Adrenal gland (tissue), 9 donors: ENCODE measurements at regions not wholly inside any gene's neighbourhood (a gene's known extent, or its start where the extent isn't known, plus 50 kb on each side); places are given as distances from the start of the nearest gene placed in this dataset.

ENCODE experiments used
- DNase-seq, 7 donors: peaks; one replicate each; pipeline ENCODE4 v3.0.0-alpha.2; 2019 to 2020
- H3K27ac ChIP-seq, 5 donors: fragments of 200-600 bp; sonication (generic) in 4 of 5; 1 replicate in 3 of 5; 2 replicates in 2 of 5; pipeline versions ENCODE4 v1.5.1 to v1.8.0; 2016 to 2020; ENCODE audit warnings: mild to moderate bottlenecking in 1 of 5
- H3K27me3 ChIP-seq: fragments of 200-600 bp; 2 replicates; pipeline ENCODE4 v1.8.0; 2021
- H3K36me3 ChIP-seq, 2 donors: fragments of 200-600 bp; replicated peaks in 1 of 2; 1 replicate in 1 of 2; 2 replicates in 1 of 2; pipeline versions ENCODE4 v1.5.1 to v1.8.0; 2018 to 2022
- H3K4me1 ChIP-seq, 2 donors: fragments of 200-600 bp; replicated peaks in 1 of 2; 1 replicate in 1 of 2; 2 replicates in 1 of 2; pipeline versions ENCODE4 v1.5.1 to v1.8.0; 2018 to 2021
- H3K4me3 ChIP-seq, 4 donors: fragments of 200-600 bp; sonication (generic) in 3 of 4; one replicate each; pipeline ENCODE4 v1.5.1; 2016 to 2018
- H3K9me3 ChIP-seq, 3 donors: fragments of 200-600 bp; sonication (generic) in 1 of 3; replicated peaks in 1 of 3; 1 replicate in 2 of 3; 2 replicates in 1 of 3; pipeline versions ENCODE4 v1.5.1 to v1.8.0; 2016 to 2021
- CTCF ChIP-seq, 6 experiments: fragments of 450-650 bp in 4 of 6; fragments of 200-600 bp in 2 of 6; sonication (generic) in 1 of 6; IDR thresholded peaks; 1 replicate in 5 of 6; 2 replicates in 1 of 6; pipeline versions ENCODE4 v1.5.1 to v1.8.0; 2016 to 2021; ENCODE audit warnings: antibody characterized with exemption in 6 of 6, mild to moderate bottlenecking in 2 of 6, moderate library complexity in 1 of 6
- POLR2A ChIP-seq, 2 donors: fragments of 450-650 bp; IDR thresholded peaks; one replicate each; pipeline ENCODE4 v1.6.1; 2017; ENCODE audit warnings: antibody characterized with exemption in 2 of 2, mild to moderate bottlenecking in 2 of 2, moderate library complexity in 1 of 2
- WGBS, 4 donors: extraction: QIAGEN DNeasy Blood & Tissue Kit in 2 of 4; methylation state at CpG; one replicate each; pipeline versions ENCODE4 v1.1.5 to v1.1.7; 2013 to 2017; 5-methylcytosine and 5-hydroxymethylcytosine counted together
- intact Hi-C, 2 donors: fragments of 100-400 bp; cut with DNase I; formaldehyde crosslinking; loops; one replicate each; pipeline versions ENCODE4 v1.14.1 to v1.15.0; 2022 to 2023
- donor health status: healthy with polysubstance abuse.
- donor health status: Bipolar disorder and iron deficiency.
- donor health status: DM: yes; HTN: yes; CAD: no.
- donor health status: DM: no; HTN: no; CAD: no.
- donor health status: DM: no; HTN: no; CAD: no.

- intact Hi-C loops: no loop called here
- H3K4me1 ChIP-seq: no peaks in the 10 kb centered on the region
- WGBS, 4 donors: 68 to 79% (median 76%) methylated on average over 6 of the region's 6 CpGs
- no peak for DNase-seq
- no peaks in the 10 kb centered on the region for H3K9me3 ChIP-seq
- no peak for TF ChIP-seq CTCF (IDR thresholded peaks at IDR 0.05)
- no peak for TF ChIP-seq POLR2A (IDR thresholded peaks at IDR 0.05)
- H3K4me3 ChIP-seq: no peak overlapping the region
- H3K27me3 ChIP-seq: no peaks in the 10 kb centered on the region
- H3K27ac ChIP-seq: no peak overlapping the region
- H3K36me3 ChIP-seq: no peaks in the 10 kb centered on the region
Measured at GRCh38 chr2:144099780-144100377, 420.0 kb downstream of the ZEB2 start.

GRCh38 chr2:144099340-144099739 lies 420.6 kb downstream of the ZEB2 start:
- TF ChIP-seq POLR2A (IDR thresholded peaks at IDR 0.05): no peak
- no peak for TF ChIP-seq CTCF (IDR thresholded peaks at IDR 0.05)
- whole genome bisulfite sequencing, 4 donors: 88 to 93% (median 93%) methylated on average over 4 of the region's 4 CpGs
- Histone ChIP-seq H3K27ac (no peak overlapping the region), H3K4me1 (no peaks in the 10 kb centered on the region), H3K36me3 (no peaks in the 10 kb centered on the region), H3K9me3 (no peaks in the 10 kb centered on the region), H3K27me3 (no peaks in the 10 kb centered on the region), H3K4me3 (no peak overlapping the region)
- intact Hi-C loops: no loop called here
- no peak for DNase-seq

- TF ChIP-seq POLR2A (IDR thresholded peaks at IDR 0.05) (no peak), CTCF (IDR thresholded peaks at IDR 0.05) (no peak)
- no peaks in the 10 kb centered on the region for H3K36me3 ChIP-seq
- H3K4me1 ChIP-seq: no peaks in the 10 kb centered on the region
- H3K27me3 ChIP-seq: no peaks in the 10 kb centered on the region
- no peak overlapping the region for H3K4me3 ChIP-seq
- no peak overlapping the region for H3K27ac ChIP-seq
- no peak for DNase-seq
- 82 to 91% (median 88%) methylated on average over 6 of the region's 6 CpGs for WGBS, 4 donors
- no peaks in the 10 kb centered on the region for H3K9me3 ChIP-seq
- intact Hi-C loops: no loop called here
Measured at GRCh38 chr2:144097440-144098225, 422.3 kb downstream of the ZEB2 start.

- Histone ChIP-seq H3K27ac (no peak overlapping the region), H3K27me3 (no peaks in the 10 kb centered on the region), H3K4me1 (no peaks in the 10 kb centered on the region), H3K9me3 (no peaks in the 10 kb centered on the region), H3K4me3 (no peak overlapping the region), H3K36me3 (no peaks in the 10 kb centered on the region)
- 93 to 100% (median 98%) methylated on average over 2 of the region's 2 CpGs for WGBS, 4 donors
- no peak for DNase-seq
- intact Hi-C loops: no loop called here
- no peak for TF ChIP-seq CTCF (IDR thresholded peaks at IDR 0.05)
- TF ChIP-seq POLR2A (IDR thresholded peaks at IDR 0.05): no peak
Measured at GRCh38 chr2:144096531-144096930, 423.4 kb downstream of the ZEB2 start.
